OCI-LY3 (cell line): ENCODE measurements at regions not wholly inside any gene's neighbourhood (a gene's known extent, or its start where the extent isn't known, plus 50 kb on each side); places are given as distances from the start of the nearest gene placed in this dataset.
"Not testable (repeated sequence)": the region's sequence is repeated elsewhere in the genome, so short reads cannot be mapped to it uniquely, and the experiment has no call there.

Experiments
- CTCF ChIP-seq: fragments of 200-600, 300-600 bp; sonication (generic); IDR thresholded peaks from 2 replicates; pipeline ENCODE4 v1.5.1; 2014; ENCODE audit warnings: antibody characterized with exemption, low read length, low read depth
- EZH2phosphoT487 ChIP-seq: fragments of 200-600 bp; shearing (Covaris generic); IDR thresholded peaks from 2 replicates; pipeline ENCODE4 v1.6.1; 2018; ENCODE audit warnings: antibody characterized with exemption, mixed run types, low read depth

GRCh38 chr11:3583476-3583875 is 58.3 kb downstream of the ART5 start:
- not testable (repeated sequence) for TF ChIP-seq CTCF, EZH2phosphoT487
